ENCODE measurements at regions not wholly inside any gene's neighbourhood (a gene's known extent, or its start where the extent isn't known, plus 50 kb on each side); places are given as distances from the start of the nearest gene placed in this dataset.

GRCh38 chr20:30985386-30985785, 272.1 kb upstream of the DEFB115 start:
- H3K4me3 ChIP-seq (ENCODE audit: insufficient read length, low read depth): no peak overlapping the region
- no peak for DNase-seq (ENCODE audit: low read depth, low spot score)
- TF ChIP-seq SUZ12 (IDR thresholded peaks at IDR 0.05; ENCODE audit: extremely low read depth, insufficient read depth, insufficient read length): no peak
- TF ChIP-seq ZNF274 (IDR thresholded peaks at IDR 0.05; ENCODE audit: low read depth, low read length): no peak

More at GRCh38 chr20:30985386-30985785, 272.1 kb upstream of the DEFB115 start:
- H3K4me1 ChIP-seq (ENCODE audit: insufficient read depth, insufficient read length): no peaks in the 10 kb centered on the region
- no peaks in the 10 kb centered on the region for H3K36me3 ChIP-seq (ENCODE audit: insufficient read depth, insufficient read length, low read length)
- H3K27me3 ChIP-seq (ENCODE audit: insufficient read depth, insufficient read length): no peaks in the 10 kb centered on the region
- no peak overlapping the region for H3K9ac ChIP-seq (ENCODE audit: insufficient read length, low read depth)
- H3K9me3 ChIP-seq (ENCODE audit: insufficient read depth, low read length): no peaks in the 10 kb centered on the region; the same call in 1 of the 2 replicates
